Nephron (organoid): ENCODE measurements at regions not wholly inside any gene's neighbourhood (a gene's known extent, or its start where the extent isn't known, plus 50 kb on each side); places are given as distances from the start of the nearest gene placed in this dataset.
A peak's percentile ranks its signal among the peaks of the same experiment; 100 is the strongest.

Source experiments
- H3K27ac Mint-ChIP-seq, 3 experiments: 2 replicates each; pipeline ENCODE4 v1.8.0; 2020; ENCODE audit warnings: mixed read lengths in 3 of 3, mild to moderate bottlenecking in 2 of 3, moderate library complexity in 1 of 3
- H3K27me3 Mint-ChIP-seq: 2 replicates; pipeline ENCODE4 v1.8.0; 2021; ENCODE audit warnings: low read depth, mild to moderate bottlenecking, moderate library complexity, mixed read lengths
- H3K36me3 Mint-ChIP-seq: 2 replicates; pipeline ENCODE4 v1.8.0; 2020; ENCODE audit warnings: low read depth, mixed read lengths
- H3K4me1 Mint-ChIP-seq: 2 replicates; pipeline ENCODE4 v1.8.0; 2020; ENCODE audit warnings: mixed read lengths
- H3K4me3 Mint-ChIP-seq, 3 experiments: 2 replicates each; pipeline ENCODE4 v1.8.0; 2020; ENCODE audit warnings: mild to moderate bottlenecking in 3 of 3, mixed read lengths in 3 of 3, moderate library complexity in 2 of 3
- H3K9me3 Mint-ChIP-seq: 2 replicates; pipeline ENCODE4 v1.8.0; 2020; ENCODE audit warnings: mixed read lengths
- TF ChIP-seq, protein P1 (sequence below), 3 experiments: fragments of 200-600 bp; sonication (generic); IDR thresholded peaks; one replicate each; pipeline ENCODE4 v1.5.0; 2021; ENCODE audit warnings: antibody characterized with exemption in 3 of 3; ENCODE audit not compliant: unreplicated experiment in 3 of 3

DNA sequence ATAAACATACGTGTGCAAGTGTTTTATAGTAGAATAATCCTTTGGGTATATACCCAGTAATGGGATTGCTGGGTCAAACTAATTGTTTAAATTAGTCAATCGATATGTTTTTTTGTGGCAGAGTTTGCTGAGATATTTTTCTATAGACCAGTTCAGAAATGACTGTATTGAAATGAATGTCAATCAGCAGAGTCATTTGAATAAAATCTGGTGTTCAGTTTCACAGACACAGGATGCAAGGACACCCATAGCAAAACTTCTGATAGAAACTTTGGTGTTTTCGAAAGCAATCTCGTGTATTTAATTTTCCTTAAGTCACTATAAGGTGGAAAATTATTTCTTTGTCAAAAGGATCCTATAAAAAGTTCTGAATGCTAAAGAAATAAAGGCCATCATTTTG lies 434.4 kb downstream of the RAP2B start:
- no peak overlapping the region for H3K27ac Mint-ChIP-seq
- H3K36me3 Mint-ChIP-seq = no peaks in the 10 kb centered on the region
- no peaks in the 10 kb centered on the region for H3K27me3 Mint-ChIP-seq
- no peak overlapping the region for H3K4me3 Mint-ChIP-seq
- TF ChIP-seq, protein P1, sequence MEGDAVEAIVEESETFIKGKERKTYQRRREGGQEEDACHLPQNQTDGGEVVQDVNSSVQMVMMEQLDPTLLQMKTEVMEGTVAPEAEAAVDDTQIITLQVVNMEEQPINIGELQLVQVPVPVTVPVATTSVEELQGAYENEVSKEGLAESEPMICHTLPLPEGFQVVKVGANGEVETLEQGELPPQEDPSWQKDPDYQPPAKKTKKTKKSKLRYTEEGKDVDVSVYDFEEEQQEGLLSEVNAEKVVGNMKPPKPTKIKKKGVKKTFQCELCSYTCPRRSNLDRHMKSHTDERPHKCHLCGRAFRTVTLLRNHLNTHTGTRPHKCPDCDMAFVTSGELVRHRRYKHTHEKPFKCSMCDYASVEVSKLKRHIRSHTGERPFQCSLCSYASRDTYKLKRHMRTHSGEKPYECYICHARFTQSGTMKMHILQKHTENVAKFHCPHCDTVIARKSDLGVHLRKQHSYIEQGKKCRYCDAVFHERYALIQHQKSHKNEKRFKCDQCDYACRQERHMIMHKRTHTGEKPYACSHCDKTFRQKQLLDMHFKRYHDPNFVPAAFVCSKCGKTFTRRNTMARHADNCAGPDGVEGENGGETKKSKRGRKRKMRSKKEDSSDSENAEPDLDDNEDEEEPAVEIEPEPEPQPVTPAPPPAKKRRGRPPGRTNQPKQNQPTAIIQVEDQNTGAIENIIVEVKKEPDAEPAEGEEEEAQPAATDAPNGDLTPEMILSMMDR (IDR thresholded peaks at IDR 0.05; ENCODE audit: unreplicated experiment in 3 of 3) = no peak
- peaks cover 10% of the 10 kb centered on the region for H3K4me1 Mint-ChIP-seq
- H3K9me3 Mint-ChIP-seq = no peaks in the 10 kb centered on the region

DNA sequence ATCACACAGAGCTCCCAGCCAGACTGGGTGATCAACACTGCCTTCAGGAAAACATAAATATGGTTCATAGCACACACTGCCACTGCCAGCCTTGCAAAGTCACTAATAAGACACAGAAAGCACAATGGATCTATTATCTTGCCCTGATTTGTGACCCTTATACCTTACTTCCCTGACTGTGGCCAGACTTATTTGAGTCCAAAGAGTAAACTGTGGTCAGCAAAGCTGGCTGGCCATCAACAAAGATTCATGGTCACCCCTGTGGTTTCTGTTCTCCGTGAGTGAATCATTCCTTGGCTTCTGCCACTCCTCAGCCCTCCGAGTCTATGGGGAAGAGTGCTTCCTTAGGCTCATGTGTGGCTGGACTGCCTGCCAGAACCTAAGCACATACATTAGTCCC lies 437.7 kb downstream of the RAP2B start:
- H3K27me3 Mint-ChIP-seq = no peaks in the 10 kb centered on the region
- TF ChIP-seq, protein P1 (IDR thresholded peaks at IDR 0.05; ENCODE audit: unreplicated experiment in 3 of 3) = no peak
- peaks cover 16% of the 10 kb centered on the region for H3K4me1 Mint-ChIP-seq
- peak overlapping the region in 2 of 3 experiments; percentile 13 to 75 for H3K27ac Mint-ChIP-seq
- H3K9me3 Mint-ChIP-seq = no peaks in the 10 kb centered on the region
- no peak overlapping the region for H3K4me3 Mint-ChIP-seq
- no peaks in the 10 kb centered on the region for H3K36me3 Mint-ChIP-seq

DNA sequence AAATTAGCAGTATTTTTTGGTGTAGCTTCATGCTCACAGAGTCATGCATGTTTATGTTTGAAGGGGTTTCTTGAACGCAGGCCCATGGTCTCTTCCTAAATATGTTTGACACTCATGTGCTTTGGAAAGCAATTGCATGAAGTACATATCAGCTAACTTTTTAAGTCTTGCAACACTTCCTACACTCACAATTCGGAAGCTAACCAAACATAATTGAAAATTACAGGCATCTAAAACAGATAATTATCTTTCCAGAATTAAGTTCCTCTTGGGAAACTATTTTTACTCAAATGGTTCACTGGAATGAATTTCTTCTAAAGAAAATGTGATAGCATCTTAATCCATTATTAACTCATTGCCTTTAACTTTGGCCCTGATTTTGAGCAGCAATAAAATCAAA lies 438.9 kb downstream of the RAP2B start:
- Mint-ChIP-seq H3K27me3 (no peaks in the 10 kb centered on the region), H3K36me3 (no peaks in the 10 kb centered on the region), H3K27ac (peak overlapping the region in 1 of 3 experiments; percentile 65), H3K9me3 (no peaks in the 10 kb centered on the region), H3K4me1 (peaks cover 16% of the 10 kb centered on the region), H3K4me3 (no peak overlapping the region)
- TF ChIP-seq, protein P1 (IDR thresholded peaks at IDR 0.05; ENCODE audit: unreplicated experiment in 3 of 3) = no peak

DNA sequence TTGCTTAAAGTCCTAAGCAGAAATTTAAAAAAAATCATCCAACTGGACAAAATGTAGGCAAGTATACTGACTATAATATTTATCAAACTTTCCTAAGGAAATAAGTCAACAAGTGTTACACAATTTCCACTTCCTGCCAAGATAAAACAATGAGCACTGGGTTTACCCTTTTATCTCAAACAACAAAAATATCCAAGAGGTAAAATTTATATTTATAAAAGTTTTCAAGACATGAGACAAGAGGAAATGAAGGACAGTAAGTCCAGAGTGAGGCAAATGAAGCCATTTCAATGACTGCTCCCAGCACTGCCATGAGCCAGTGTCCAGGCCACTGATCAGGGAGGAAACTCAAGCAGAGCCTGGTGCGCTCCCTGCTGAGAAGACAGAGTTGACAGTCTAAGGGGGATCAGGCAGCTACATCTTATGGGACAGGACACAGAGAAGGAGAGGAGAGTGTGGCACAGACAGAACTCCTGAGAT lies 439.4 kb downstream of the RAP2B start:
- Mint-ChIP-seq H3K4me1 (peaks cover 16% of the 10 kb centered on the region), H3K36me3 (no peaks in the 10 kb centered on the region), H3K27ac (peak overlapping the region in 2 of 3 experiments; percentile 65 to 78), H3K4me3 (no peak overlapping the region), H3K9me3 (no peaks in the 10 kb centered on the region), H3K27me3 (no peaks in the 10 kb centered on the region)
- TF ChIP-seq, protein P1 (IDR thresholded peaks at IDR 0.05; ENCODE audit: unreplicated experiment in 3 of 3) = no peak

DNA sequence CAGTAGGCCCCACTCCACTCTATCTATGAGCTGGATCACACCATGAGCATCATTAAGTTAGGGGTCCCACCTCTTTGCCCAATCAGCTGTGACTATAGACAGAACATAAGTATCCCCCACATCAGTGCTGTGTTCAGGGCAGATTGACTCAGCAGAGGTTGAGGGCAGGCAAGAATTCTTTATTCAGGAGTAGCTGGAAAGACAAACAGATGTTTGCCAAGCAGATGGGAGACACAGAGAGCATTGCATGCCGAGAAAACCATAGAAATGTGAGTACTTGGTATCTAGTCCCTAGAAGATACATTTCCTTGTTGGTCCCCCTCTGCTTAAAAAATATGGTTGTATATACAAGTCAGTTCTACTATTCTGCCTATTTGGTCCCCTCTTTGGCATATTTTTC lies 440.8 kb downstream of the RAP2B start:
- no peak overlapping the region for H3K4me3 Mint-ChIP-seq
- peaks cover 16% of the 10 kb centered on the region for H3K4me1 Mint-ChIP-seq
- no peak overlapping the region for H3K27ac Mint-ChIP-seq
- TF ChIP-seq, protein P1 (IDR thresholded peaks at IDR 0.05; ENCODE audit: unreplicated experiment in 3 of 3) = no peak
- no peaks in the 10 kb centered on the region for H3K36me3 Mint-ChIP-seq
- no peaks in the 10 kb centered on the region for H3K9me3 Mint-ChIP-seq
- no peaks in the 10 kb centered on the region for H3K27me3 Mint-ChIP-seq

DNA sequence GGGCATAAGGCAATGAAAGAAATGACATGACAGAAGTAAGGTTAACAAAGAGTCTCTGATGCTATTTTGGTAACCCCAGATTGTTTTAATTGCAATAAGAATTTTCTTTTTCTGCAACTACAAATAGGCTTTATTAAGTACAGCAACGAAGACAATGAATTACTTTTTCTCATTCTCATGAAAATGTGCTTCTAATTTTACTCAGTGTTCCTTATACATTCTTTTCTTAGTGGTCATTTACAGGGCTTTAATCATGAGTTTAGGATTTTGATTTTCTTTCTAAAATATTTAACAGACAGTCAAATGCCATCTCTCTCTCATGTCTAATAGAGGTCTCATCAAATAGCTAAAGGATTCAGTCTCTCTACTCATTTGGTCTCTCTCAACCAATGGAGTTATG lies 452.1 kb downstream of the RAP2B start:
- H3K4me1 Mint-ChIP-seq = no peaks in the 10 kb centered on the region
- H3K9me3 Mint-ChIP-seq = no peaks in the 10 kb centered on the region
- TF ChIP-seq, protein P1 (IDR thresholded peaks at IDR 0.05; ENCODE audit: unreplicated experiment in 3 of 3) = no peak
- no peak overlapping the region for H3K27ac Mint-ChIP-seq
- H3K27me3 Mint-ChIP-seq = no peaks in the 10 kb centered on the region
- H3K4me3 Mint-ChIP-seq = no peak overlapping the region
- H3K36me3 Mint-ChIP-seq = no peaks in the 10 kb centered on the region
